MM.1S (cell line): ENCODE measurements at regions not wholly inside any gene's neighbourhood (a gene's known extent, or its start where the extent isn't known, plus 50 kb on each side); places are given as distances from the start of the nearest gene placed in this dataset.

ENCODE experiments used
- DNase-seq: peaks from one replicate; pipeline ENCODE4 v3.0.0-alpha.2; 2015
- H2AFZ ChIP-seq: fragments of 300-600 bp; sonication (generic); 2 replicates; pipeline ENCODE4 v1.6.0; 2016; ENCODE audit warnings: antibody characterized with exemption, low read length
- H3F3A ChIP-seq: fragments of 300-600 bp; sonication (generic); 2 replicates; pipeline ENCODE4 v1.6.1; 2016; ENCODE audit warnings: mild to moderate bottlenecking, antibody characterized with exemption, low read length, moderate library complexity, mixed read lengths; ENCODE audit not compliant: insufficient read depth
- H3K27ac ChIP-seq: fragments of 300-600 bp; sonication (generic); 2 replicates; pipeline ENCODE4 v1.5.1; 2016; ENCODE audit warnings: mild to moderate bottlenecking, low read length
- H3K27me3 ChIP-seq: fragments of 300-600 bp; sonication (generic); replicated peaks from 2 replicates; pipeline ENCODE4 v1.6.0; 2016; ENCODE audit warnings: low read length; ENCODE audit not compliant: insufficient read depth
- H3K36me3 ChIP-seq: fragments of 300-600 bp; sonication (generic); replicated peaks from 2 replicates; pipeline ENCODE4 v1.6.1; 2016; ENCODE audit warnings: mild to moderate bottlenecking, low read length, mixed read lengths; ENCODE audit not compliant: insufficient read depth
- H3K4me1 ChIP-seq: fragments of 300-600 bp; sonication (generic); 2 replicates; pipeline ENCODE4 v1.6.1; 2016; ENCODE audit warnings: low read length, mixed read lengths
- H3K4me2 ChIP-seq: fragments of 300-600 bp; sonication (generic); 2 replicates; pipeline ENCODE4 v1.6.0; 2016; ENCODE audit warnings: low read depth, low read length
- H3K4me3 ChIP-seq: fragments of 300-600 bp; sonication (generic); 2 replicates; pipeline ENCODE4 v1.5.1; 2016; ENCODE audit warnings: low read length, mixed read lengths
- H3K79me2 ChIP-seq: fragments of 300-600 bp; sonication (generic); 2 replicates; pipeline ENCODE4 v1.6.1; 2016; ENCODE audit warnings: mixed run types, low read length, mixed read lengths
- H3K9ac ChIP-seq: fragments of 300-600 bp; sonication (generic); 2 replicates; pipeline ENCODE4 v1.6.1; 2016; ENCODE audit warnings: low read length, mixed read lengths
- H3K9me2 ChIP-seq: fragments of 300-600 bp; sonication (generic); replicated peaks from 2 replicates; pipeline ENCODE4 v1.6.1; 2016; ENCODE audit warnings: mild to moderate bottlenecking, low read length, mixed read lengths; ENCODE audit not compliant: insufficient read depth
- H3K9me3 ChIP-seq: fragments of 300-600 bp; sonication (generic); replicated peaks from 2 replicates; pipeline ENCODE4 v1.6.1; 2016; ENCODE audit warnings: mild to moderate bottlenecking, low read length, mixed read lengths; ENCODE audit not compliant: insufficient read depth
- H4K20me1 ChIP-seq: fragments of 300-600 bp; sonication (generic); 2 replicates; pipeline ENCODE4 v1.6.1; 2016; ENCODE audit warnings: mild to moderate bottlenecking, low read length, moderate library complexity, mixed read lengths; ENCODE audit not compliant: insufficient read depth
- CTCF ChIP-seq: fragments of 300-600 bp; sonication (generic); IDR thresholded peaks from 2 replicates; pipeline ENCODE4 v1.5.1; 2016; ENCODE audit warnings: antibody characterized with exemption, low read length, mixed read lengths
- EZH2 ChIP-seq: fragments of 300-600 bp; sonication (generic); optimal IDR thresholded peaks from 2 replicates; pipeline ENCODE3; 2017; ENCODE audit warnings: low read depth, mild to moderate bottlenecking, antibody characterized with exemption, low read length, mixed read lengths
- EZH2phosphoT487 ChIP-seq: fragments of 300-600 bp; sonication (generic); IDR thresholded peaks from 2 replicates; pipeline ENCODE4 v1.6.1; 2018; ENCODE audit warnings: antibody characterized with exemption, low read length

- H3K4me1 ChIP-seq, result no peaks in the 10 kb centered on the region
- no peaks in the 10 kb centered on the region for H3K9me3 ChIP-seq
- no peak overlapping the region for H2AFZ ChIP-seq
- H3K36me3 ChIP-seq, result no peaks in the 10 kb centered on the region
- H3F3A ChIP-seq, result no peaks in the 10 kb centered on the region
- no peak overlapping the region for H3K4me2 ChIP-seq
- no peak for TF ChIP-seq EZH2phosphoT487
- no peak for TF ChIP-seq CTCF
- TF ChIP-seq EZH2, result no peak
- no peak overlapping the region for H3K9ac ChIP-seq
- no peaks in the 10 kb centered on the region for H3K9me2 ChIP-seq
- no peaks in the 10 kb centered on the region for H3K27me3 ChIP-seq
- no peaks in the 10 kb centered on the region for H4K20me1 ChIP-seq
- H3K79me2 ChIP-seq, result no peaks in the 10 kb centered on the region
- H3K27ac ChIP-seq, result no peak overlapping the region
- no peak for DNase-seq
- H3K4me3 ChIP-seq, result no peak overlapping the region
Observed at GRCh38 chr2:16174693-16175045, 234.3 kb downstream of the MYCN start.

DNA sequence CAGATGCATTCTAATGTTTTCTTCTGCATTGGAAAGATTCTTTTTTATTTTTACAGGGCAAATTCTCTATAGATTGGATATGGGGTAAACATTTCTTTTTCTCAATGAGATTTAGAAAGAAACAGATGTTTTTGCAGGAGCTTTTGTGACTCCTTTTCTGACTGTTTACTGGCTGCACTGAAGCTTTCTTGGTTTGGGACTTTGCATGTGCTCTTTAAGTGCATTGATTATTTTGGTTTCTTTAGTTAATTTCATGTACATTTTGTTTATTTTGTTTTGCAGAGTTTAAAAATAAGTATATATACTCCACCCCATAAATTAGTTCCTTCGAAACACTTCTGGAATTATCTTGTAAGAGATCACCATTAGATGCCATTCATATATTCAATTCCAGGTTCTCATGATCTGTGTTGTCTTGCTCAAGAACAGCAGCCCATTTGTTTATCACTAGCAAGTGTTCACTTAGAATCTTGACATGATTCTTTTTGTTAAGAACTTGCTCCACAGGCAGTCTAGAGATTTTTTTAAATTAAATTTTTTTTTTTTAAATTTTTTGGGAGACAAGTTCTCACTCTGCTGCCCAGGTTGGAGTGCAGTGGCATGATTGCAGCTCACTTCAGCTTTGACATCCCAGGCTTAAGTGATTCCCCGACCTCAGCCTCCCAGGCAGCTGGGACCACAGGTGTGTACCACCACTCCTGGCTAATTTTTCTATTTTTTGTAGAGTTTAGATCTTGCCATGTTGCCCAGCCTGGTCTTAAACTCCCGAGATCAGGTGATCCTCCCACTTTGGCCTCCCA lies 233.7 kb downstream of the MYCN start:
- H3K27ac ChIP-seq, result no peak overlapping the region
- H2AFZ ChIP-seq, result no peak overlapping the region
- H3K36me3 ChIP-seq, result no peaks in the 10 kb centered on the region
- no peaks in the 10 kb centered on the region for H4K20me1 ChIP-seq
- H3K79me2 ChIP-seq, result no peaks in the 10 kb centered on the region
- TF ChIP-seq EZH2phosphoT487 (no peak), EZH2 (no peak), CTCF (no peak)
- no peak overlapping the region for H3K9ac ChIP-seq
- no peak overlapping the region for H3K4me2 ChIP-seq
- no peaks in the 10 kb centered on the region for H3K27me3 ChIP-seq
- H3K9me3 ChIP-seq, result no peaks in the 10 kb centered on the region
- no peaks in the 10 kb centered on the region for H3F3A ChIP-seq
- no peaks in the 10 kb centered on the region for H3K9me2 ChIP-seq
- DNase-seq, result no peak
- no peak overlapping the region for H3K4me3 ChIP-seq
- no peaks in the 10 kb centered on the region for H3K4me1 ChIP-seq

GRCh38 chr2:16172324-16173175 lies 232.2 kb downstream of the MYCN start:
- Histone ChIP-seq H4K20me1 (no peaks in the 10 kb centered on the region), H3K4me2 (no peak overlapping the region), H3K9ac (no peak overlapping the region), H3K36me3 (no peaks in the 10 kb centered on the region), H3F3A (no peaks in the 10 kb centered on the region), H2AFZ (no peak overlapping the region), H3K27ac (no peak overlapping the region), H3K27me3 (no peaks in the 10 kb centered on the region), H3K4me1 (no peaks in the 10 kb centered on the region), H3K79me2 (no peaks in the 10 kb centered on the region), H3K4me3 (no peak overlapping the region), H3K9me2 (no peaks in the 10 kb centered on the region), H3K9me3 (no peaks in the 10 kb centered on the region)
- TF ChIP-seq CTCF (no peak), EZH2phosphoT487 (no peak), EZH2 (no peak)
- no peak for DNase-seq
